PC-3 (cell line): ENCODE measurements at regions not wholly inside any gene's neighbourhood (a gene's known extent, or its start where the extent isn't known, plus 50 kb on each side); places are given as distances from the start of the nearest gene placed in this dataset.
"Not testable (repeated sequence)": the region's sequence is repeated elsewhere in the genome, so short reads cannot be mapped to it uniquely, and the experiment has no call there.

ENCODE experiments used
- ATAC-seq: fragments of 200-7000 bp; cut with Tn5 transposase; 2 replicates; pipeline ENCODE4 v1.9.1; 2020; ENCODE audit warnings: mild to moderate bottlenecking, moderate library complexity
- BruUV-seq: library from RNA; stranded (reverse); fragments of 400-500 nt; replicated peaks from 2 replicates; lab custom pipeline; 2021; lab: Mats Ljungman, UMichigan
- CTCF ChIA-PET: fragments of 300-600 bp; sonication (Branson Sonifier 250); formaldehyde crosslinking; loops from one replicate; lab custom pipeline; 2022; ENCODE audit warnings: antibody characterized with exemption; lab: Charles Lee
- POLR2A ChIA-PET: fragments of 300-600 bp; sonication (Branson Sonifier 250); formaldehyde crosslinking; loops from one replicate; lab custom pipeline; 2022; ENCODE audit warnings: antibody characterized with exemption; ENCODE audit not compliant: unreplicated experiment; lab: Charles Lee
- DNase-seq: peaks from one replicate; pipeline ENCODE4 v3.0.0-alpha.2; 2015
- H2AFZ ChIP-seq: fragments of 300-600 bp; sonication (generic); 2 replicates; pipeline ENCODE4 v1.6.0; 2016; ENCODE audit warnings: antibody characterized with exemption, low read length
- H3F3A ChIP-seq: fragments of 300-600 bp; sonication (generic); one replicate; pipeline ENCODE4 v1.6.0; 2017; ENCODE audit warnings: antibody characterized with exemption, low read length, control low read depth, mild to moderate bottlenecking; ENCODE audit not compliant: unreplicated experiment
- H3K27ac ChIP-seq: fragments of 300-600 bp; sonication (generic); 2 replicates; pipeline ENCODE4 v1.5.1; 2016; ENCODE audit warnings: mild to moderate bottlenecking, low read length
- H3K27me3 ChIP-seq: fragments of 300-600 bp; sonication (generic); 2 replicates; pipeline ENCODE4 v1.6.1; 2016; ENCODE audit warnings: low read length, mixed read lengths
- H3K36me3 ChIP-seq: fragments of 300-600 bp; sonication (generic); 2 replicates; pipeline ENCODE4 v1.6.1; 2016; ENCODE audit warnings: low read depth, mixed run types, low read length, mixed read lengths
- H3K4me1 ChIP-seq: fragments of 300-600 bp; sonication (generic); 2 replicates; pipeline ENCODE4 v1.5.1; 2016; ENCODE audit warnings: low read length; ENCODE audit not compliant: insufficient read depth
- H3K4me2 ChIP-seq: fragments of 300-600 bp; sonication (generic); 2 replicates; pipeline ENCODE4 v1.6.0; 2016; ENCODE audit warnings: low read length
- H3K4me3 ChIP-seq: fragments of 300-600 bp; sonication (generic); 2 replicates; pipeline ENCODE4 v1.5.1; 2016; ENCODE audit warnings: mild to moderate bottlenecking, low read length, mixed read lengths
- H3K79me2 ChIP-seq: fragments of 300-600 bp; sonication (generic); 2 replicates; pipeline ENCODE4 v1.6.1; 2017; ENCODE audit warnings: low read length, mixed read lengths
- H3K9ac ChIP-seq: fragments of 300-600 bp; sonication (generic); 2 replicates; pipeline ENCODE4 v1.6.0; 2016; ENCODE audit warnings: mild to moderate bottlenecking, low read length
- H3K9me2 ChIP-seq: fragments of 300-600 bp; sonication (generic); replicated peaks from 2 replicates; pipeline ENCODE4 v1.6.1; 2016; ENCODE audit warnings: mixed run types, low read length, mixed read lengths
- H3K9me3 ChIP-seq: fragments of 300-600 bp; sonication (generic); 2 replicates; pipeline ENCODE4 v1.6.1; 2016; ENCODE audit warnings: low read length, mixed read lengths
- H4K20me1 ChIP-seq: fragments of 300-600 bp; sonication (generic); 2 replicates; pipeline ENCODE4 v1.6.1; 2016; ENCODE audit warnings: low read length, mixed read lengths
- CTCF ChIP-seq: fragments of 300-600 bp; sonication (generic); conservative IDR thresholded peaks from 2 replicates; pipeline ENCODE4 v1.5.1; 2017; ENCODE audit warnings: antibody characterized with exemption, low read depth, mild to moderate bottlenecking, low read length
- EZH2 ChIP-seq: fragments of 300-600 bp; sonication (generic); IDR thresholded peaks from one replicate; pipeline ENCODE4 v1.6.1; 2017; ENCODE audit warnings: antibody characterized with exemption, mild to moderate bottlenecking, low read length; ENCODE audit not compliant: unreplicated experiment
- EZH2phosphoT487 ChIP-seq: fragments of 300-600 bp; sonication (generic); IDR thresholded peaks from 2 replicates; pipeline ENCODE4 v1.6.1; 2018; ENCODE audit warnings: mild to moderate bottlenecking, antibody characterized with exemption, low read length, borderline replicate concordance
- intact Hi-C: fragments of 100-400 bp; cut with micrococcal nuclease; formaldehyde crosslinking; loops from 2 replicates; pipeline ENCODE4 v1.9.0; 2023

- H3K79me2 ChIP-seq: no peaks in the 10 kb centered on the region
- H3K4me2 ChIP-seq: no peak overlapping the region
- no peaks in the 10 kb centered on the region for H3F3A ChIP-seq
- ATAC-seq: no peak
- no peak overlapping the region for H3K9ac ChIP-seq
- no peaks in the 10 kb centered on the region for H4K20me1 ChIP-seq
- H3K36me3 ChIP-seq: no peaks in the 10 kb centered on the region
- intact Hi-C loops: no loop called here
- no peak for DNase-seq
- H3K4me3 ChIP-seq: no peak overlapping the region
- BruUV-seq: no TSS peak
- peaks cover 9% of the 10 kb centered on the region; the same call in 1 of the 2 replicates for H3K4me1 ChIP-seq
- POLR2A ChIA-PET: no interaction called here
- CTCF ChIA-PET: no interaction called here
- no peak overlapping the region for H2AFZ ChIP-seq
- TF ChIP-seq CTCF (no peak), EZH2phosphoT487 (no peak), EZH2 (no peak)
- H3K9me3 ChIP-seq: no peaks in the 10 kb centered on the region
- H3K27ac ChIP-seq: no peak overlapping the region
- H3K9me2 ChIP-seq: no peaks in the 10 kb centered on the region
- H3K27me3 ChIP-seq: no peaks in the 10 kb centered on the region
Observed at GRCh38 chr3:194262176-194262924, 88.8 kb downstream of the CPN2 start.

GRCh38 chr3:194262925-194263305 is 88.2 kb downstream of the CPN2 start:
- Histone ChIP-seq H3K9me3 (no peaks in the 10 kb centered on the region), H3K79me2 (no peaks in the 10 kb centered on the region), H3K36me3 (no peaks in the 10 kb centered on the region), H4K20me1 (no peaks in the 10 kb centered on the region), H3F3A (no peaks in the 10 kb centered on the region), H3K9ac (no peak overlapping the region), H3K9me2 (no peaks in the 10 kb centered on the region), H3K4me1 (peaks cover 9% of the 10 kb centered on the region; the same call in 1 of the 2 replicates), H3K4me2 (no peak overlapping the region), H3K27ac (no peak overlapping the region), H3K4me3 (no peak overlapping the region), H2AFZ (no peak overlapping the region), H3K27me3 (no peaks in the 10 kb centered on the region)
- DNase-seq (no peak), ATAC-seq (no peak)
- ChIA-PET CTCF (no interaction called here), POLR2A (no interaction called here)
- BruUV-seq: no TSS peak
- intact Hi-C loops: no loop called here
- TF ChIP-seq EZH2phosphoT487 (no peak), CTCF (no peak), EZH2 (no peak)

- H3K9me3 ChIP-seq, H3F3A ChIP-seq, H3K9me2 ChIP-seq, H3K4me1 ChIP-seq, H3K79me2 ChIP-seq, H4K20me1 ChIP-seq, ATAC-seq, H3K27ac ChIP-seq, H3K36me3 ChIP-seq, DNase-seq, intact Hi-C loops, H3K27me3 ChIP-seq, H3K9ac ChIP-seq, BruUV-seq: not testable (repeated sequence)
- Histone ChIP-seq H2AFZ (peak overlapping the region; percentile 75), H3K4me2 (peak overlapping the region; percentile 78), H3K4me3 (peak overlapping the region; percentile 42; the same call in 1 of the 2 replicates)
- ChIA-PET POLR2A (interaction anchor here (0.6 to 0.8 kb wide), 2 partner anchors 123 to 176 kb away, joined by 3 to 7 read pairs; no protein-coding TSS in a partner anchor), CTCF (interaction anchor here (1.3 kb wide), 1 partner anchor 51 kb away, joined by 7 read pairs; no protein-coding TSS in a partner anchor)
Observed at GRCh38 chr3:194264631-194265504, 86.3 kb downstream of the CPN2 start.
